OCI-LY1 (cell line): ENCODE measurements at regions not wholly inside any gene's neighbourhood (a gene's known extent, or its start where the extent isn't known, plus 50 kb on each side); places are given as distances from the start of the nearest gene placed in this dataset.
"Not testable (repeated sequence)": the region's sequence is repeated elsewhere in the genome, so short reads cannot be mapped to it uniquely, and the experiment has no call there.

Source experiments
- H2AFZ ChIP-seq: fragments of 200-600 bp; sonication (generic), shearing (Covaris generic); 2 replicates; pipeline ENCODE4 v1.6.0; 2014; ENCODE audit warnings: antibody characterized with exemption, mild to moderate bottlenecking, low read length
- H3F3A ChIP-seq: fragments of 200-600 bp; sonication (generic), shearing (Covaris generic); 2 replicates; pipeline ENCODE4 v1.6.0; 2014; ENCODE audit warnings: mild to moderate bottlenecking, antibody characterized with exemption, low read length, moderate library complexity; ENCODE audit not compliant: insufficient read depth
- H3K27ac ChIP-seq: fragments of 200-600 bp; sonication (generic); 2 replicates; pipeline ENCODE4 v1.5.1; 2014; ENCODE audit warnings: low read length, mixed run types, mild to moderate bottlenecking, low read depth; ENCODE audit not compliant: poor library complexity, severe bottlenecking
- H3K27me3 ChIP-seq: fragments of 200-600 bp; sonication (generic); 2 replicates; pipeline ENCODE4 v1.6.0; 2014; ENCODE audit warnings: antibody characterized with exemption, mild to moderate bottlenecking, low read length, moderate library complexity; ENCODE audit not compliant: insufficient read depth
- H3K36me3 ChIP-seq: fragments of 200-600 bp; sonication (generic); 2 replicates; pipeline ENCODE4 v1.6.1; 2014; ENCODE audit warnings: mild to moderate bottlenecking, antibody characterized with exemption, low read length, moderate library complexity, mixed read lengths; ENCODE audit not compliant: insufficient read depth
- H3K4me1 ChIP-seq: fragments of 200-600 bp; sonication (generic); 2 replicates; pipeline ENCODE4 v1.5.1; 2014; ENCODE audit warnings: mild to moderate bottlenecking, low read length, moderate library complexity; ENCODE audit not compliant: insufficient read depth, severe bottlenecking
- H3K4me2 ChIP-seq: fragments of 200-600 bp; sonication (generic), shearing (Covaris generic); 2 replicates; pipeline ENCODE4 v1.6.1; 2014; ENCODE audit warnings: low read length
- H3K4me3 ChIP-seq: fragments of 200-600 bp; sonication (generic); 2 replicates; pipeline ENCODE4 v1.5.1; 2014; ENCODE audit warnings: low read length, low read depth, mild to moderate bottlenecking, mixed read lengths; ENCODE audit not compliant: poor library complexity, severe bottlenecking
- H3K79me2 ChIP-seq: fragments of 200-600 bp; shearing (Covaris generic); 2 replicates; pipeline ENCODE4 v1.6.1; 2016; ENCODE audit warnings: mixed run types, low read length, mixed read lengths; ENCODE audit not compliant: insufficient read depth
- H3K9ac ChIP-seq: fragments of 200-600 bp; sonication (generic), shearing (Covaris generic); 2 replicates; pipeline ENCODE4 v1.6.1; 2014; ENCODE audit warnings: mild to moderate bottlenecking, low read length, mixed read lengths
- H3K9me2 ChIP-seq: fragments of 200-600 bp; sonication (generic), shearing (Covaris generic); 2 replicates; pipeline ENCODE4 v1.6.1; 2014; ENCODE audit warnings: low read depth, mild to moderate bottlenecking, low read length, mixed read lengths
- H3K9me3 ChIP-seq: fragments of 200-600 bp; shearing (Covaris generic); 2 replicates; pipeline ENCODE4 v1.6.1; 2014; ENCODE audit warnings: low read length, mixed read lengths
- H4K20me1 ChIP-seq: fragments of 200-600 bp; sonication (generic), shearing (Covaris generic); 2 replicates; pipeline ENCODE4 v1.6.0; 2016; ENCODE audit warnings: mild to moderate bottlenecking, low read length; ENCODE audit not compliant: insufficient read depth
- CTCF ChIP-seq: fragments of 200-600 bp; sonication (generic), shearing (Covaris generic); IDR thresholded peaks from 2 replicates; pipeline ENCODE4 v1.5.1; 2017; ENCODE audit warnings: mild to moderate bottlenecking, antibody characterized with exemption, low read length, moderate library complexity, mixed read lengths
- EZH2 ChIP-seq: fragments of 200-600 bp; sonication (generic), shearing (Covaris generic); IDR thresholded peaks from 2 replicates; pipeline ENCODE4 v1.8.0; 2017; ENCODE audit warnings: borderline replicate concordance, mixed run types, mild to moderate bottlenecking, antibody characterized with exemption, low read length, moderate library complexity, mixed read lengths

DNA sequence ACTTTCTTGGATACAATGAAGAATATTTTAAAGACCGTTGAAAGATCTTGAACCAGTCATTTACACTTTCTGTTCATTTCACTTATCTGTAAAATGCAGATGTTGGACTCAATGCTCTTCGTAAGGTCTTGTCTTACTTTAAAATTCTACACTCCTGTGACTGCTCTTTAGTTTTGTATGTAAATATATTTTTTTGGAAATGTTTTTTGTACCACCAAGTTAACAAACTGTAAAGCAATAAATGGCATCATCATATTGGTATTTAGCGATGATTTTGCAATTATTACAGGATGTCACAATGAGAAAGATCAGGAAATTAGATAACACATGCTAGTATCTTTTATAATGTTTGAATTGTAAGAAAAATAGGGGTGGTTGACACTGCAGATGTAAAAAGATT is 80.8 kb upstream of the GNAQ start:
- no peaks in the 10 kb centered on the region for H3F3A ChIP-seq
- no peaks in the 10 kb centered on the region for H3K27me3 ChIP-seq
- no peak overlapping the region for H3K9ac ChIP-seq
- no peak overlapping the region for H2AFZ ChIP-seq
- no peak for TF ChIP-seq CTCF
- no peak for TF ChIP-seq EZH2
- H3K4me1 ChIP-seq, result no peaks in the 10 kb centered on the region
- H3K79me2 ChIP-seq, result no peaks in the 10 kb centered on the region
- H3K27ac ChIP-seq, result no peak overlapping the region
- H3K9me2 ChIP-seq, result no peaks in the 10 kb centered on the region
- H3K36me3 ChIP-seq, result no peaks in the 10 kb centered on the region
- no peak overlapping the region for H3K4me3 ChIP-seq
- H3K9me3 ChIP-seq, result no peaks in the 10 kb centered on the region
- H3K4me2 ChIP-seq, result no peak overlapping the region
- no peaks in the 10 kb centered on the region for H4K20me1 ChIP-seq

GRCh38 chr9:78112004-78112403 is 80.4 kb upstream of the GNAQ start:
- Histone ChIP-seq H3F3A (no peaks in the 10 kb centered on the region), H3K9ac (no peak overlapping the region), H3K27me3 (no peaks in the 10 kb centered on the region), H4K20me1 (no peaks in the 10 kb centered on the region), H3K9me2 (no peaks in the 10 kb centered on the region), H3K4me2 (no peak overlapping the region), H3K79me2 (no peaks in the 10 kb centered on the region), H3K27ac (no peak overlapping the region), H2AFZ (no peak overlapping the region), H3K4me1 (no peaks in the 10 kb centered on the region), H3K36me3 (no peaks in the 10 kb centered on the region), H3K9me3 (no peaks in the 10 kb centered on the region), H3K4me3 (no peak overlapping the region)
- no peak for TF ChIP-seq EZH2
- no peak for TF ChIP-seq CTCF

GRCh38 chr9:78109075-78109474 is 77.5 kb upstream of the GNAQ start:
- Histone ChIP-seq H3K9me2 (no peaks in the 10 kb centered on the region), H3K4me3 (no peak overlapping the region), H3K4me2 (no peak overlapping the region), H3K27ac (no peak overlapping the region), H3K36me3 (no peaks in the 10 kb centered on the region), H2AFZ (no peak overlapping the region), H3F3A (no peaks in the 10 kb centered on the region), H3K9me3 (no peaks in the 10 kb centered on the region), H3K9ac (no peak overlapping the region), H4K20me1 (no peaks in the 10 kb centered on the region), H3K4me1 (no peaks in the 10 kb centered on the region), H3K79me2 (no peaks in the 10 kb centered on the region), H3K27me3 (no peaks in the 10 kb centered on the region)
- TF ChIP-seq CTCF, result no peak
- no peak for TF ChIP-seq EZH2

- not testable (repeated sequence) for H3K9me3 ChIP-seq, H3F3A ChIP-seq, H3K9me2 ChIP-seq, H3K79me2 ChIP-seq, H4K20me1 ChIP-seq, H3K27me3 ChIP-seq, H3K27ac ChIP-seq, H3K4me3 ChIP-seq, H3K36me3 ChIP-seq, H3K9ac ChIP-seq, H2AFZ ChIP-seq, H3K4me2 ChIP-seq, H3K4me1 ChIP-seq
Observed at GRCh38 chr9:78106586-78106985, 75.0 kb upstream of the GNAQ start.
